HG02938 (cell line): ENCODE measurements at regions not wholly inside any gene's neighbourhood (a gene's known extent, or its start where the extent isn't known, plus 50 kb on each side); places are given as distances from the start of the nearest gene placed in this dataset.

ENCODE experiments used
- ATAC-seq: cut with Tn5 transposase; IDR thresholded peaks from one replicate; pipeline ENCODE4 v1.9.1; 2021; ENCODE audit warnings: mild to moderate bottlenecking, moderate library complexity; ENCODE audit not compliant: unreplicated experiment

GRCh38 chr19:29420482-29421195 is 105.2 kb upstream of the VSTM2B start:
- no peak for ATAC-seq

GRCh38 chr19:29421196-29421545 is 104.6 kb upstream of the VSTM2B start:
- ATAC-seq, result no peak

GRCh38 chr19:29422047-29422446 is 103.7 kb upstream of the VSTM2B start:
- no peak for ATAC-seq

GRCh38 chr19:29422486-29423085 is 103.2 kb upstream of the VSTM2B start:
- ATAC-seq, result no peak

- no peak for ATAC-seq
Observed at GRCh38 chr19:29428071-29428470, 97.7 kb upstream of the VSTM2B start.

- no peak for ATAC-seq
Observed at GRCh38 chr19:29429021-29429420, 96.8 kb upstream of the VSTM2B start.

GRCh38 chr19:29429581-29429980 is 96.2 kb upstream of the VSTM2B start:
- no peak for ATAC-seq

- no peak for ATAC-seq
Observed at GRCh38 chr19:29431332-29431731, 94.5 kb upstream of the VSTM2B start.

- ATAC-seq, result no peak
Observed at GRCh38 chr19:29432677-29433076, 93.1 kb upstream of the VSTM2B start.

- no peak for ATAC-seq
Observed at GRCh38 chr19:29436591-29437103, 89.1 kb upstream of the VSTM2B start.

GRCh38 chr19:29439021-29439420 is 86.8 kb upstream of the VSTM2B start:
- ATAC-seq, result no peak

- no peak for ATAC-seq
Observed at GRCh38 chr19:29439688-29440550, 85.9 kb upstream of the VSTM2B start.

- ATAC-seq, result no peak
Observed at GRCh38 chr19:29442094-29442493, 83.7 kb upstream of the VSTM2B start.

GRCh38 chr19:29442910-29443309 is 82.9 kb upstream of the VSTM2B start:
- ATAC-seq, result no peak

GRCh38 chr19:29445246-29445645 is 80.5 kb upstream of the VSTM2B start:
- ATAC-seq, result no peak

- ATAC-seq, result no peak
Observed at GRCh38 chr19:29446361-29446760, 79.4 kb upstream of the VSTM2B start.

- no peak for ATAC-seq
Observed at GRCh38 chr19:29448046-29448445, 77.7 kb upstream of the VSTM2B start.

GRCh38 chr19:29449371-29449770 is 76.4 kb upstream of the VSTM2B start:
- ATAC-seq, result no peak

GRCh38 chr19:29450306-29450705 is 75.5 kb upstream of the VSTM2B start:
- no peak for ATAC-seq

GRCh38 chr19:29450812-29451211 is 75.0 kb upstream of the VSTM2B start:
- ATAC-seq, result no peak

GRCh38 chr19:29454109-29454508 is 71.7 kb upstream of the VSTM2B start:
- ATAC-seq, result no peak

GRCh38 chr19:29457413-29457812 is 68.4 kb upstream of the VSTM2B start:
- no peak for ATAC-seq
